ENCODE measurements at regions not wholly inside any gene's neighbourhood (a gene's known extent, or its start where the extent isn't known, plus 50 kb on each side); places are given as distances from the start of the nearest gene placed in this dataset.

DNA sequence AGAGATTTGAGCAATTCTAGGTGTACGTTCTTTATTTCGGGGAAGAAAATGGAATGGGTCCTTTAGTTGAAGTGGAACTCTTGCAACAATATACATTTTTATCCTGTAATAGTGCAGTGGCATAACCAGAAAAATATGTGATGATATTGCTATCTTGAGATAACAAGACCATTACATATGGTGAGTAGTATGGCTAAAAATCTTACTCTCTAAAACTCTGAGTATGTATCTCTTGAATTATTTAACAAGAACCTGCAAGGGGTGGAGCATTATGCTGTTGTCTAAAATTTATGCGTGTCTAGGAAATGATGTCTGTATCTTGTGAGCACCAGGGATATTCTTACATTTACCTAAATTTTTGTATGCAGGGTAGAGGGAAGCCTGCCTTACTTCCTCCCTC, 68.4 kb upstream of the SLC4A10 start:
- Histone ChIP-seq H3K56ac (ENCODE audit: extremely low read depth, insufficient read depth, low read length) (no peak overlapping the region), H2BK120ac (ENCODE audit: low read depth, low read length) (no peak overlapping the region), H3K4me3 (ENCODE audit: insufficient read depth, low read depth, low read length) (no peak overlapping the region), H3K4ac (ENCODE audit: low read depth, low read length) (no peak overlapping the region), H3K9me1 (ENCODE audit: insufficient read depth, low read length) (no peaks in the 10 kb centered on the region), H2AFZ (replicated peaks; ENCODE audit: low read length, poor library complexity) (no peak overlapping the region), H3K18ac (ENCODE audit: low read depth, low read length) (no peak overlapping the region), H4K5ac (ENCODE audit: low read depth, low read length) (no peak overlapping the region), H4K20me1 (ENCODE audit: insufficient read depth, low read length) (no peaks in the 10 kb centered on the region), H2BK20ac (ENCODE audit: low read depth, low read length) (no peak overlapping the region), H4K91ac (ENCODE audit: insufficient read depth, low read depth, low read length) (no peak overlapping the region), H3K79me1 (ENCODE audit: low read depth in 1 of 2, low read length in 2 of 2) (no peaks in the 10 kb centered on the region), H2BK5ac (ENCODE audit: low read depth, low read length, poor library complexity, severe bottlenecking) (no peak overlapping the region), H4K8ac (ENCODE audit: low read depth in 2 of 2, low read length in 2 of 2) (no peak overlapping the region), H3K4me1 (ENCODE audit: control insufficient read depth, insufficient read depth, low read length) (no peaks in the 10 kb centered on the region), H3K27ac (ENCODE audit: insufficient read depth, low read length) (no peak overlapping the region), H3K4me2 (ENCODE audit: low read depth, low read length) (no peak overlapping the region), H3K36me3 (ENCODE audit: control insufficient read depth, insufficient read depth, low read length) (no peaks in the 10 kb centered on the region), H3K9me3 (ENCODE audit: control insufficient read depth, insufficient read depth, low read length) (no peaks in the 10 kb centered on the region), H3K27me3 (ENCODE audit: control insufficient read depth, insufficient read depth, low read length) (no peaks in the 10 kb centered on the region), H2BK15ac (ENCODE audit: low read depth, low read length) (no peak overlapping the region), H3K9ac (ENCODE audit: low read depth, low read length) (no peak overlapping the region), H3K14ac (replicated peaks; ENCODE audit: low read depth, low read length) (no peak overlapping the region), H2AK9ac (replicated peaks; ENCODE audit: low read depth, low read length, poor library complexity) (no peak overlapping the region), H2AK5ac (ENCODE audit: low read depth, low read length) (no peak overlapping the region), H3K23ac (ENCODE audit: low read depth, low read length) (no peak overlapping the region)
- no TSS peak for BruUV-seq (replicated peaks)
- dilution Hi-C loops (cut with HindIII; ENCODE audit: low sequenced_read_pairs, unreplicated experiment), result no loop called here
- no peak for ATAC-seq (ENCODE audit: low read depth)
- POLR2A ChIA-PET (ENCODE audit: unreplicated experiment), result no interaction called here
- TF ChIP-seq MAZ (IDR thresholded peaks at IDR 0.05; ENCODE audit: borderline replicate concordance, low read depth, low read length) (no peak), BHLHE40 (IDR thresholded peaks at IDR 0.05; ENCODE audit: low read depth, low read length) (no peak), MAFK (IDR thresholded peaks at IDR 0.05; ENCODE audit: low read depth, low read length) (no peak), MXI1 (IDR thresholded peaks at IDR 0.05; ENCODE audit: borderline replicate concordance, low read depth, low read length) (no peak), SMC3 (IDR thresholded peaks at IDR 0.05; ENCODE audit: low read depth, low read length) (no peak), RAD21 (IDR thresholded peaks at IDR 0.05; ENCODE audit: low read length) (no peak), CHD1 (IDR thresholded peaks at IDR 0.05; ENCODE audit: low read depth, low read length) (no peak), RFX5 (IDR thresholded peaks at IDR 0.05; ENCODE audit: low read depth, low read length) (no peak), FOS (IDR thresholded peaks at IDR 0.05; ENCODE audit: low read depth, low read length) (no peak), POLR2A (IDR thresholded peaks at IDR 0.05; ENCODE audit: low read depth, low read length) (no peak), CEBPB (IDR thresholded peaks at IDR 0.05; ENCODE audit: low read depth, low read length) (no peak)
- TF ChIP-seq, protein P1, sequence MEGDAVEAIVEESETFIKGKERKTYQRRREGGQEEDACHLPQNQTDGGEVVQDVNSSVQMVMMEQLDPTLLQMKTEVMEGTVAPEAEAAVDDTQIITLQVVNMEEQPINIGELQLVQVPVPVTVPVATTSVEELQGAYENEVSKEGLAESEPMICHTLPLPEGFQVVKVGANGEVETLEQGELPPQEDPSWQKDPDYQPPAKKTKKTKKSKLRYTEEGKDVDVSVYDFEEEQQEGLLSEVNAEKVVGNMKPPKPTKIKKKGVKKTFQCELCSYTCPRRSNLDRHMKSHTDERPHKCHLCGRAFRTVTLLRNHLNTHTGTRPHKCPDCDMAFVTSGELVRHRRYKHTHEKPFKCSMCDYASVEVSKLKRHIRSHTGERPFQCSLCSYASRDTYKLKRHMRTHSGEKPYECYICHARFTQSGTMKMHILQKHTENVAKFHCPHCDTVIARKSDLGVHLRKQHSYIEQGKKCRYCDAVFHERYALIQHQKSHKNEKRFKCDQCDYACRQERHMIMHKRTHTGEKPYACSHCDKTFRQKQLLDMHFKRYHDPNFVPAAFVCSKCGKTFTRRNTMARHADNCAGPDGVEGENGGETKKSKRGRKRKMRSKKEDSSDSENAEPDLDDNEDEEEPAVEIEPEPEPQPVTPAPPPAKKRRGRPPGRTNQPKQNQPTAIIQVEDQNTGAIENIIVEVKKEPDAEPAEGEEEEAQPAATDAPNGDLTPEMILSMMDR (conservative IDR thresholded peaks at IDR 0.05; ENCODE audit: low read depth, low read length), result no peak
- TF ChIP-seq, protein P2, sequence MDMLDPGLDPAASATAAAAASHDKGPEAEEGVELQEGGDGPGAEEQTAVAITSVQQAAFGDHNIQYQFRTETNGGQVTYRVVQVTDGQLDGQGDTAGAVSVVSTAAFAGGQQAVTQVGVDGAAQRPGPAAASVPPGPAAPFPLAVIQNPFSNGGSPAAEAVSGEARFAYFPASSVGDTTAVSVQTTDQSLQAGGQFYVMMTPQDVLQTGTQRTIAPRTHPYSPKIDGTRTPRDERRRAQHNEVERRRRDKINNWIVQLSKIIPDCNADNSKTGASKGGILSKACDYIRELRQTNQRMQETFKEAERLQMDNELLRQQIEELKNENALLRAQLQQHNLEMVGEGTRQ (IDR thresholded peaks at IDR 0.05; ENCODE audit: low read depth, low read length), result no peak
- TF ChIP-seq, protein P3, sequence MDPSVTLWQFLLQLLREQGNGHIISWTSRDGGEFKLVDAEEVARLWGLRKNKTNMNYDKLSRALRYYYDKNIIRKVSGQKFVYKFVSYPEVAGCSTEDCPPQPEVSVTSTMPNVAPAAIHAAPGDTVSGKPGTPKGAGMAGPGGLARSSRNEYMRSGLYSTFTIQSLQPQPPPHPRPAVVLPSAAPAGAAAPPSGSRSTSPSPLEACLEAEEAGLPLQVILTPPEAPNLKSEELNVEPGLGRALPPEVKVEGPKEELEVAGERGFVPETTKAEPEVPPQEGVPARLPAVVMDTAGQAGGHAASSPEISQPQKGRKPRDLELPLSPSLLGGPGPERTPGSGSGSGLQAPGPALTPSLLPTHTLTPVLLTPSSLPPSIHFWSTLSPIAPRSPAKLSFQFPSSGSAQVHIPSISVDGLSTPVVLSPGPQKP (IDR thresholded peaks at IDR 0.05; ENCODE audit: borderline replicate concordance, low read depth, low read length), result no peak
- no CpG with 5 or more reads among the region's 3 CpGs for WGBS, 2 experiments (ENCODE audit: extremely low coverage in 2 of 2, insufficient read length in 1 of 2)
- CTCF ChIA-PET, result interaction anchor here (0.6 kb wide), 1 partner anchor 33 kb away, joined by 3 read pairs; no protein-coding TSS in a partner anchor
- DNase-seq, result no peak
- in situ Hi-C loops (cut with MboI; ENCODE audit: low sequenced_read_pairs), result no loop called here
- intact Hi-C loops (cut with micrococcal nuclease), result no loop called here
